Spleen (tissue), 7 donors: ENCODE measurements at regions not wholly inside any gene's neighbourhood (a gene's known extent, or its start where the extent isn't known, plus 50 kb on each side); places are given as distances from the start of the nearest gene placed in this dataset.

Source experiments
- CTCF ChIP-seq, 11 experiments: fragments of 200-600 bp in 7 of 11; fragments of 450-650 bp in 4 of 11; sonication (generic) in 4 of 11; IDR thresholded peaks in 8 of 11; conservative IDR thresholded peaks in 3 of 11; 1 replicate in 7 of 11; 2 replicates in 4 of 11; pipeline versions ENCODE4 v1.4.0 to v1.8.0; 2016 to 2021; ENCODE audit warnings: antibody characterized with exemption in 11 of 11, inconsistent platforms in 4 of 11, mild to moderate bottlenecking in 1 of 11
- POLR2A ChIP-seq, 3 donors: fragments of 450-650 bp; IDR thresholded peaks; one replicate each; pipeline ENCODE4 v1.5.1; 2017; ENCODE audit warnings: antibody characterized with exemption in 3 of 3, mild to moderate bottlenecking in 1 of 3
- POLR2AphosphoS5 ChIP-seq, 3 donors: sonication (generic); formaldehyde crosslinking; IDR thresholded peaks; one replicate each; pipeline ENCODE4 v1.5.1; 2017; ENCODE audit warnings: antibody characterized with exemption in 3 of 3
- donor health status: DM: no; HTN: no; CAD: no; lungs with moderate emphysema.
- donor health status: DM: no; HTN: no; CAD: no.
- donor health status: DM: no; HTN: no; CAD: no.

GRCh38 chr4:26088433-26088928 lies 174.5 kb downstream of the SMIM20 start:
- no peak for TF ChIP-seq CTCF (IDR thresholded peaks at IDR 0.05 in 8 of 11, conservative IDR thresholded peaks at IDR 0.05 in 3 of 11)
- TF ChIP-seq POLR2A (IDR thresholded peaks at IDR 0.05) = no peak
- no peak for TF ChIP-seq POLR2AphosphoS5 (IDR thresholded peaks at IDR 0.05)
